ENCODE measurements at regions not wholly inside any gene's neighbourhood (a gene's known extent, or its start where the extent isn't known, plus 50 kb on each side); places are given as distances from the start of the nearest gene placed in this dataset.

DNA sequence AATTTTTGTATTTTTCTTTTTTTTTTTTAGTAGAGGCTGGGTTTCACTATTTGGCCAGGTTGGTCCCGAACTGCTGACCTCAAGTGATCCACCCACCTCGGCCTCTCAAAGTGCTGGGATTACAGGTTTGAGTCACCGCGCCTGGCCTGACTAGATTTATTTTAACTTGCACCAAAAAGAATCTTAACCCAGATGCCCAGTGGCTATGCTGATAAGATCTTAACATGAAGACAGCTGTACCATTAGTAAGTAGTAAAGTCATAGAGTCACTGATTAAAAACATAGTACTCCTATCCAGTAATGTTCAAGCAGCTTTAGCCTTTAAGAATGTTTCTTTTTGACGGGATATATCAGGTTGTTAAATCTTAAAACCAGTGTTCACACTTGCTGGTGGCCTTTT lies 1061.8 kb upstream of the FLRT2 start:
- no peak for TF ChIP-seq JUN (IDR thresholded peaks at IDR 0.05)
- no peak for TF ChIP-seq MYC (IDR thresholded peaks at IDR 0.05; ENCODE audit: borderline replicate concordance, low read length)
- no peak for TF ChIP-seq FOSL2 (IDR thresholded peaks at IDR 0.05)
- TF ChIP-seq FOSL2 (CRISPR knock-in tag; IDR thresholded peaks at IDR 0.05) = no peak
- TF ChIP-seq, protein P1, sequence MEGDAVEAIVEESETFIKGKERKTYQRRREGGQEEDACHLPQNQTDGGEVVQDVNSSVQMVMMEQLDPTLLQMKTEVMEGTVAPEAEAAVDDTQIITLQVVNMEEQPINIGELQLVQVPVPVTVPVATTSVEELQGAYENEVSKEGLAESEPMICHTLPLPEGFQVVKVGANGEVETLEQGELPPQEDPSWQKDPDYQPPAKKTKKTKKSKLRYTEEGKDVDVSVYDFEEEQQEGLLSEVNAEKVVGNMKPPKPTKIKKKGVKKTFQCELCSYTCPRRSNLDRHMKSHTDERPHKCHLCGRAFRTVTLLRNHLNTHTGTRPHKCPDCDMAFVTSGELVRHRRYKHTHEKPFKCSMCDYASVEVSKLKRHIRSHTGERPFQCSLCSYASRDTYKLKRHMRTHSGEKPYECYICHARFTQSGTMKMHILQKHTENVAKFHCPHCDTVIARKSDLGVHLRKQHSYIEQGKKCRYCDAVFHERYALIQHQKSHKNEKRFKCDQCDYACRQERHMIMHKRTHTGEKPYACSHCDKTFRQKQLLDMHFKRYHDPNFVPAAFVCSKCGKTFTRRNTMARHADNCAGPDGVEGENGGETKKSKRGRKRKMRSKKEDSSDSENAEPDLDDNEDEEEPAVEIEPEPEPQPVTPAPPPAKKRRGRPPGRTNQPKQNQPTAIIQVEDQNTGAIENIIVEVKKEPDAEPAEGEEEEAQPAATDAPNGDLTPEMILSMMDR (IDR thresholded peaks at IDR 0.05) = no peak
- no peak for TF ChIP-seq CEBPB (IDR thresholded peaks at IDR 0.05)
- TF ChIP-seq ZFP36 (IDR thresholded peaks at IDR 0.05; ENCODE audit: borderline replicate concordance, partially characterized antibody) = no peak
- no peak for TF ChIP-seq MAFK (IDR thresholded peaks at IDR 0.05; ENCODE audit: partially characterized antibody)
- TF ChIP-seq EHMT2 (IDR thresholded peaks at IDR 0.05; ENCODE audit: low read depth) = no peak
- TF ChIP-seq POLR2AphosphoS2 (conservative IDR thresholded peaks at IDR 0.05; ENCODE audit: low read length) = no peak
